WTC11 (cell line): ENCODE measurements at regions not wholly inside any gene's neighbourhood (a gene's known extent, or its start where the extent isn't known, plus 50 kb on each side); places are given as distances from the start of the nearest gene placed in this dataset.

Experiments
- ATAC-seq: fragments of 200-7000 bp; cut with Tn5 transposase; 2 replicates; pipeline ENCODE4 v1.10.0; 2021; ENCODE audit warnings: mild to moderate bottlenecking, moderate library complexity
- CTCF ChIA-PET: fragments of 300-600 bp; sonication (Branson Sonifier 250); formaldehyde crosslinking; loops from one replicate; lab custom pipeline; 2021; ENCODE audit warnings: antibody characterized with exemption; lab: Charles Lee
- POLR2A ChIA-PET: fragments of 350-600 bp; sonication (Branson Sonifier 250); formaldehyde crosslinking; loops from one replicate; lab custom pipeline; 2021; ENCODE audit warnings: antibody characterized with exemption; lab: Charles Lee
- DNase-seq: peaks from one replicate; pipeline ENCODE4 v3.0.0; 2021; ENCODE audit warnings: low spot score
- H3K27ac Mint-ChIP-seq: 2 replicates; pipeline ENCODE4 v1.8.0; 2021; ENCODE audit warnings: mixed read lengths
- H3K27me3 Mint-ChIP-seq: 2 replicates; pipeline ENCODE4 v1.8.0; 2021; ENCODE audit warnings: low read depth, mild to moderate bottlenecking, moderate library complexity, mixed read lengths
- H3K36me3 Mint-ChIP-seq: 2 replicates; pipeline ENCODE4 v1.8.0; 2021; ENCODE audit warnings: mixed read lengths
- H3K4me1 Mint-ChIP-seq: 2 replicates; pipeline ENCODE4 v1.8.0; 2022; ENCODE audit warnings: mixed read lengths
- H3K4me3 Mint-ChIP-seq: 2 replicates; pipeline ENCODE4 v1.8.0; 2021; ENCODE audit warnings: mild to moderate bottlenecking, moderate library complexity, mixed read lengths
- H3K9me3 Mint-ChIP-seq: 2 replicates; pipeline ENCODE4 v1.8.0; 2021; ENCODE audit warnings: mixed read lengths
- ATF2 ChIP-seq: sonication (generic); formaldehyde crosslinking; IDR thresholded peaks from 2 replicates; pipeline ENCODE4 v1.8.1; 2022; ENCODE audit warnings: low read depth, missing genetic modification reagents, borderline replicate concordance
- ATF6 ChIP-seq: sonication (generic); formaldehyde crosslinking; IDR thresholded peaks from 2 replicates; pipeline ENCODE4 v1.8.1; 2023; ENCODE audit warnings: mild to moderate bottlenecking, missing genetic modification reagents
- CBFB ChIP-seq: sonication (generic); formaldehyde crosslinking; IDR thresholded peaks from 2 replicates; pipeline ENCODE4 v1.8.1; 2022; ENCODE audit warnings: mild to moderate bottlenecking, low read depth, missing genetic modification reagents
- CTCF ChIP-seq: fragments of 200-600 bp; IDR thresholded peaks from 2 replicates; pipeline ENCODE4 v1.8.0; 2022; ENCODE audit warnings: antibody characterized with exemption
- ERG ChIP-seq: fragments of 250-450 bp; sonication (Bioruptor Pico); IDR thresholded peaks from 2 replicates; pipeline ENCODE4 v1.8.0; 2021; ENCODE audit warnings: mild to moderate bottlenecking
- ESRRA ChIP-seq: sonication (generic); formaldehyde crosslinking; IDR thresholded peaks from 2 replicates; pipeline ENCODE4 v1.8.1; 2022; ENCODE audit warnings: mild to moderate bottlenecking, missing genetic modification reagents, borderline replicate concordance
- FOXK1 ChIP-seq: sonication (generic); formaldehyde crosslinking; IDR thresholded peaks from 2 replicates; pipeline ENCODE4 v1.8.0; 2022; ENCODE audit warnings: mild to moderate bottlenecking, moderate library complexity, missing genetic modification reagents
- GTF2I ChIP-seq: fragments of 250-450 bp; sonication (Bioruptor Pico); conservative IDR thresholded peaks from 2 replicates; pipeline ENCODE4 v1.4.0; 2021; ENCODE audit warnings: mild to moderate bottlenecking
- IRF2 ChIP-seq: sonication (generic); formaldehyde crosslinking; IDR thresholded peaks from 2 replicates; pipeline ENCODE4 v1.8.0; 2022; ENCODE audit warnings: low read depth, missing genetic modification reagents, borderline replicate concordance
- KAT7 ChIP-seq: sonication (generic); formaldehyde crosslinking; IDR thresholded peaks from 2 replicates; pipeline ENCODE4 v1.8.1; 2023; ENCODE audit warnings: missing genetic modification reagents, mild to moderate bottlenecking, borderline replicate concordance
- MXD4 ChIP-seq: fragments of 250-450 bp; sonication (Bioruptor Pico); IDR thresholded peaks from 2 replicates; pipeline ENCODE4 v1.8.0; 2021; ENCODE audit warnings: mild to moderate bottlenecking, moderate library complexity, borderline replicate concordance
- TEAD1 ChIP-seq: sonication (generic); formaldehyde crosslinking; IDR thresholded peaks from 2 replicates; pipeline ENCODE4 v1.8.0; 2022; ENCODE audit warnings: mild to moderate bottlenecking, missing genetic modification reagents
- ZMAT4 ChIP-seq: fragments of 250-450 bp; sonication (Bioruptor Pico); IDR thresholded peaks from 2 replicates; pipeline ENCODE4 v1.9.0; 2021; ENCODE audit warnings: mild to moderate bottlenecking
- ZNF138 ChIP-seq: sonication (generic); formaldehyde crosslinking; conservative IDR thresholded peaks from 2 replicates; pipeline ENCODE4 v1.8.1; 2022; ENCODE audit warnings: mild to moderate bottlenecking, moderate library complexity, missing genetic modification reagents
- ZNF396 ChIP-seq: fragments of 250-450 bp; sonication (Bioruptor Pico); IDR thresholded peaks from 2 replicates; pipeline ENCODE4 v1.8.0; 2021; ENCODE audit warnings: mild to moderate bottlenecking, moderate library complexity, borderline replicate concordance
- ZNF423 ChIP-seq: fragments of 250-450 bp; sonication (Bioruptor Pico); IDR thresholded peaks from 2 replicates; pipeline ENCODE4 v2.1.2; 2022; ENCODE audit warnings: mild to moderate bottlenecking, moderate library complexity
- ZNF671 ChIP-seq: fragments of 250-450 bp; sonication (Bioruptor Pico); IDR thresholded peaks from 2 replicates; pipeline ENCODE4 v1.8.0; 2021; ENCODE audit warnings: mild to moderate bottlenecking
- TF ChIP-seq, protein P1 (sequence below): sonication (generic); formaldehyde crosslinking; IDR thresholded peaks from 2 replicates; pipeline ENCODE4 v1.8.0; 2022; ENCODE audit warnings: missing genetic modification reagents
- TF ChIP-seq, protein P2 (sequence below): sonication (generic); formaldehyde crosslinking; IDR thresholded peaks from 2 replicates; pipeline ENCODE4 v1.8.0; 2022; ENCODE audit warnings: mild to moderate bottlenecking, missing genetic modification reagents

DNA sequence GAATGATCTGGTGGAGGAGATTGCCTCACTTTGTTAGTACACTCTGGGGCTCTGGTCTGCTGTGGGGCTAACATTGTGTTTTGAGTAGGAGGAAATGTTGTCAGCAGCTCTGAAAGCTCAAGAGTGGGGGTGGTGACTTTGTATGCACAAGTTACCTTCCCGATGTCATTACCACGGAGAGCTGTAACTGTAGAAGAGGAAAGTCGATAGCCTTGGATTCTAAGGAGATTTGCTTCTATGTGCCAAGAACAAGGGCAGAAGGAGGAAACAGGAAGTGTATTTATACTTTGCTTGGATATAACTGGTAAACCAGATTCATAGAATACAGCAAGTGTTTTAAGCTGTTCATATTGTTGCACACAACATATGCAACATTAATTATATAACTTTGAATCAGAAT is 196.1 kb downstream of the AMY1C start:
- no peak for TF ChIP-seq IRF2 (CRISPR knock-in tag)
- no peak for TF ChIP-seq ATF2 (CRISPR knock-in tag)
- TF ChIP-seq MXD4 (CRISPR knock-in tag): no peak
- TF ChIP-seq TEAD1 (CRISPR knock-in tag): no peak
- no peak for TF ChIP-seq ZMAT4
- no peak for TF ChIP-seq ATF6 (CRISPR knock-in tag)
- no peak for TF ChIP-seq CBFB
- no peak for TF ChIP-seq ZNF671
- TF ChIP-seq ZNF423 (CRISPR knock-in tag): no peak
- no peak for TF ChIP-seq ZNF138 (CRISPR knock-in tag)
- TF ChIP-seq, protein P1, sequence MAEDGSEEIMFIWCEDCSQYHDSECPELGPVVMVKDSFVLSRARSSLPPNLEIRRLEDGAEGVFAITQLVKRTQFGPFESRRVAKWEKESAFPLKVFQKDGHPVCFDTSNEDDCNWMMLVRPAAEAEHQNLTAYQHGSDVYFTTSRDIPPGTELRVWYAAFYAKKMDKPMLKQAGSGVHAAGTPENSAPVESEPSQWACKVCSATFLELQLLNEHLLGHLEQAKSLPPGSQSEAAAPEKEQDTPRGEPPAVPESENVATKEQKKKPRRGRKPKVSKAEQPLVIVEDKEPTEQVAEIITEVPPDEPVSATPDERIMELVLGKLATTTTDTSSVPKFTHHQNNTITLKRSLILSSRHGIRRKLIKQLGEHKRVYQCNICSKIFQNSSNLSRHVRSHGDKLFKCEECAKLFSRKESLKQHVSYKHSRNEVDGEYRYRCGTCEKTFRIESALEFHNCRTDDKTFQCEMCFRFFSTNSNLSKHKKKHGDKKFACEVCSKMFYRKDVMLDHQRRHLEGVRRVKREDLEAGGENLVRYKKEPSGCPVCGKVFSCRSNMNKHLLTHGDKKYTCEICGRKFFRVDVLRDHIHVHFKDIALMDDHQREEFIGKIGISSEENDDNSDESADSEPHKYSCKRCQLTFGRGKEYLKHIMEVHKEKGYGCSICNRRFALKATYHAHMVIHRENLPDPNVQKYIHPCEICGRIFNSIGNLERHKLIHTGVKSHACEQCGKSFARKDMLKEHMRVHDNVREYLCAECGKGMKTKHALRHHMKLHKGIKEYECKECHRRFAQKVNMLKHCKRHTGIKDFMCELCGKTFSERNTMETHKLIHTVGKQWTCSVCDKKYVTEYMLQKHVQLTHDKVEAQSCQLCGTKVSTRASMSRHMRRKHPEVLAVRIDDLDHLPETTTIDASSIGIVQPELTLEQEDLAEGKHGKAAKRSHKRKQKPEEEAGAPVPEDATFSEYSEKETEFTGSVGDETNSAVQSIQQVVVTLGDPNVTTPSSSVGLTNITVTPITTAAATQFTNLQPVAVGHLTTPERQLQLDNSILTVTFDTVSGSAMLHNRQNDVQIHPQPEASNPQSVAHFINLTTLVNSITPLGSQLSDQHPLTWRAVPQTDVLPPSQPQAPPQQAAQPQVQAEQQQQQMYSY (CRISPR knock-in tag): no peak
- peaks cover 45% of the 10 kb centered on the region for H3K27me3 Mint-ChIP-seq
- no peak overlapping the region for H3K4me3 Mint-ChIP-seq
- ATAC-seq (peak; percentile 20; the same call in 1 of the 2 replicates), DNase-seq (no peak)
- CTCF ChIA-PET: no interaction called here
- peaks cover 4% of the 10 kb centered on the region for H3K4me1 Mint-ChIP-seq
- no peak overlapping the region for H3K27ac Mint-ChIP-seq
- POLR2A ChIA-PET: no interaction called here
- no peaks in the 10 kb centered on the region for H3K36me3 Mint-ChIP-seq
- H3K9me3 Mint-ChIP-seq: no peaks in the 10 kb centered on the region

- ATAC-seq: no peak
- no peak overlapping the region for H3K4me3 Mint-ChIP-seq
- no peaks in the 10 kb centered on the region for H3K9me3 Mint-ChIP-seq
These were observed 198.8 kb downstream of the AMY1C start for GRCh38 chr1:103948526-103948925.

More at GRCh38 chr1:103948526-103948925, 198.8 kb downstream of the AMY1C start:
- POLR2A ChIA-PET: no interaction called here
- TF ChIP-seq, protein P2, sequence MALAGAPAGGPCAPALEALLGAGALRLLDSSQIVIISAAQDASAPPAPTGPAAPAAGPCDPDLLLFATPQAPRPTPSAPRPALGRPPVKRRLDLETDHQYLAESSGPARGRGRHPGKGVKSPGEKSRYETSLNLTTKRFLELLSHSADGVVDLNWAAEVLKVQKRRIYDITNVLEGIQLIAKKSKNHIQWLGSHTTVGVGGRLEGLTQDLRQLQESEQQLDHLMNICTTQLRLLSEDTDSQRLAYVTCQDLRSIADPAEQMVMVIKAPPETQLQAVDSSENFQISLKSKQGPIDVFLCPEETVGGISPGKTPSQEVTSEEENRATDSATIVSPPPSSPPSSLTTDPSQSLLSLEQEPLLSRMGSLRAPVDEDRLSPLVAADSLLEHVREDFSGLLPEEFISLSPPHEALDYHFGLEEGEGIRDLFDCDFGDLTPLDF (CRISPR knock-in tag): no peak
- TF ChIP-seq GTF2I (CRISPR knock-in tag): no peak
- no peak for TF ChIP-seq ERG
- TF ChIP-seq ZNF396 (CRISPR knock-in tag): no peak
- no peak for TF ChIP-seq KAT7 (CRISPR knock-in tag)
- no peak for TF ChIP-seq CTCF
- TF ChIP-seq ESRRA (CRISPR knock-in tag): no peak
- TF ChIP-seq FOXK1: no peak
- TF ChIP-seq, all 79 proteins: peak for 0
- DNase-seq: no peak
- peaks cover 18% of the 10 kb centered on the region for H3K27me3 Mint-ChIP-seq
- peaks cover 4% of the 10 kb centered on the region for H3K4me1 Mint-ChIP-seq
- H3K36me3 Mint-ChIP-seq: no peaks in the 10 kb centered on the region
- H3K27ac Mint-ChIP-seq: no peak overlapping the region
- CTCF ChIA-PET: interaction anchor here (1.6 kb wide), 1 partner anchor 108 kb away, joined by 4 read pairs; no protein-coding TSS in a partner anchor
